HG03103 (cell line): ENCODE measurements at regions not wholly inside any gene's neighbourhood (a gene's known extent, or its start where the extent isn't known, plus 50 kb on each side); places are given as distances from the start of the nearest gene placed in this dataset.
"Not testable (repeated sequence)": the region's sequence is repeated elsewhere in the genome, so short reads cannot be mapped to it uniquely, and the experiment has no call there.

Experiments
- ATAC-seq: cut with Tn5 transposase; IDR thresholded peaks from one replicate; pipeline ENCODE4 v1.9.1; 2021; ENCODE audit warnings: low read depth; ENCODE audit not compliant: unreplicated experiment

GRCh38 chr13:30816736-30817135 lies 81.4 kb downstream of the ALOX5AP start:
- no peak for ATAC-seq

- ATAC-seq = no peak
Measured at GRCh38 chr13:30818323-30818960, 83.1 kb downstream of the ALOX5AP start.

- no peak for ATAC-seq
Measured at GRCh38 chr13:30819136-30819888, 84.0 kb downstream of the ALOX5AP start.

GRCh38 chr13:30821421-30821820 lies 84.7 kb upstream of the MEDAG start:
- ATAC-seq = no peak

- no peak for ATAC-seq
Measured at GRCh38 chr13:30824651-30825050, 81.4 kb upstream of the MEDAG start.

- no peak for ATAC-seq
Measured at GRCh38 chr13:30826911-30827577, 79.0 kb upstream of the MEDAG start.

GRCh38 chr13:30827578-30827925 lies 78.5 kb upstream of the MEDAG start:
- no peak for ATAC-seq

GRCh38 chr13:30829145-30829832 lies 76.8 kb upstream of the MEDAG start:
- no peak for ATAC-seq

- ATAC-seq = no peak
Measured at GRCh38 chr13:30829833-30830637, 76.0 kb upstream of the MEDAG start.

GRCh38 chr13:30830638-30830965 lies 75.5 kb upstream of the MEDAG start:
- ATAC-seq = no peak

- no peak for ATAC-seq
Measured at GRCh38 chr13:30831515-30831914, 74.6 kb upstream of the MEDAG start.

GRCh38 chr13:30832377-30832776 lies 73.7 kb upstream of the MEDAG start:
- ATAC-seq = no peak

GRCh38 chr13:30832845-30833332 lies 73.2 kb upstream of the MEDAG start:
- ATAC-seq = no peak

GRCh38 chr13:30835442-30835841 lies 70.6 kb upstream of the MEDAG start:
- no peak for ATAC-seq

- no peak for ATAC-seq
Measured at GRCh38 chr13:30837227-30838159, 68.6 kb upstream of the MEDAG start.

- ATAC-seq = not testable (repeated sequence)
Measured at GRCh38 chr13:30839636-30840035, 66.4 kb upstream of the MEDAG start.

- no peak for ATAC-seq
Measured at GRCh38 chr13:30840515-30840914, 65.6 kb upstream of the MEDAG start.

GRCh38 chr13:30841154-30841553 lies 64.9 kb upstream of the MEDAG start:
- no peak for ATAC-seq

GRCh38 chr13:30843548-30843947 lies 62.5 kb upstream of the MEDAG start:
- no peak for ATAC-seq
